HG03135 (cell line): ENCODE measurements at regions not wholly inside any gene's neighbourhood (a gene's known extent, or its start where the extent isn't known, plus 50 kb on each side); places are given as distances from the start of the nearest gene placed in this dataset.

Experiments used
- ATAC-seq: cut with Tn5 transposase; IDR thresholded peaks from one replicate; pipeline ENCODE4 v1.9.1; 2021; ENCODE audit warnings: mild to moderate bottlenecking, moderate library complexity; ENCODE audit not compliant: unreplicated experiment

DNA sequence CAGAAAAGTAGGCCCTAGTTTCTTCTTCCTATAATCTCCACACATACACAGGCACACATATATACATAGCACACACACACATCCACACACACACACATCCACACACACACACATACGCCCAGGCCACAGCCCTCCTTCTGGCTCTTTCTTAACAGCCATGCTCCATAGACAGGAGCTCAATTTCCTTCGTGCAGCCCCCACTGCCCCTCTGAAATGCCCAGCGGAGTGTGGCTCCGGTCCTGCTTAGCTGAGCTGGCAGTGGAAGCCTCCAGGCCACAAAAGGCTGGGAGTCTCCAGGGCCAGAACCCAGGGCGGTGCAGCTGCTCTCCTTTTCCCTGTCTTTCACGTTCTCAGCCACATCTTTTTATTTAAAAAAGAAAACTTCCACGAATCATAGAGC lies 282.9 kb upstream of the IGFBP3 start:
- ATAC-seq = no peak

- no peak for ATAC-seq
Measured at GRCh38 chr7:46202379-46202778, 281.3 kb upstream of the IGFBP3 start.

DNA sequence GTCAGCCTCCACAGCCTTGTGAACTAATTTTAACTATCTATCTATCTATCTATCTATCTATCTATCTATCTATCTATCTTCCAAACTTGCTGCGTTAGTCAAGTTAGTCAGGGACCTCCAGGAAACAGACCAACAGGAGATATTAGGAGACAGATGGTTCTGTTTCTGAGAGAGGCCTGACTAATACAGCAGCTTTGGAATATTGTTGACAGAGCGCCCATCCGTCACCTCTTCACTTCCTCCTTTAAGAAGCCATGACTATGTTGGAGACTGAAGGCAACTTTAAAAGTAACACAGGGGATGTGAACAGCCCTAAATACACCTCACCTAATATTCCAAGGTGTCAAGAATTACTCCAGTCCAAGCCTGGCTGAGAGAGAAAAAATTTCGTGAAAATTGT lies 280.9 kb upstream of the IGFBP3 start:
- no peak for ATAC-seq

DNA sequence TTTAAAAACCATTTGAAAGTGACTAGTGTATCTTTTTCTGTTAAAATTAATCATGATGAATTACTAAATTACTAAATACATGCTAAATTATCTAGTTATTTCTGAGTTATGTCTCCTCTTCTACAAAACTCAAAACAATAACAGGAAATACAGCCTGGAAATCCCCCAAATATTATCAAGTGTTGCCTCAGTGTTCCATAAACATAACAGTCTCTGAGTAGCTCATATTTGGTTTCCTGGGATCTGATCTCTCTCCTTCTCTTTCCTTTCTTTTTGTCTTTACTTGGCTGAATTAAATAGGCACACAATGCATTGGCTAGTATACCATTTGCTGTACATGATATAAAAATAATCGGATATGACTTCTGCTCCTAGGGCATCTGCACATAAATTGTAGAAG lies 277.6 kb upstream of the IGFBP3 start:
- ATAC-seq = no peak

- no peak for ATAC-seq
Measured at GRCh38 chr7:46197785-46198540, 276.9 kb upstream of the IGFBP3 start.

DNA sequence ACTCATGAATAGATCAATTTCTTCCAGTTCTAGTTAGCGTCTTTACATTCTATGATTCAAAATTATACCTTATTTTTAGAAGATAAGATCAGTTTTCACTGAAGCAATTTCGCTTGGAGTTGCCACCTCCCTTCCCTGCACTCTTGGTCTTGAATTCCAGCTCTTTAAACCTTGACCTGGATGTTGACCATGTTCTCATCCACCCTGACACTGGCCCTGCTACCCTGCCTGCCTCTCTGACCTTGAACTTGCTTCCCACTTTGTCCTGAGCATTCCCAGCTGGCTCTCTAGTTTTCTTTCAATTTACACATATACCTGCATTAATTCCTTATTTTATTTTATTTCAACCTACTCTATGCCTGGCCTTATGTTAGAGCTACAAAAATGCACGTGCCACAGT lies 274.9 kb upstream of the IGFBP3 start:
- no peak for ATAC-seq

- ATAC-seq = no peak
Measured at GRCh38 chr7:46192271-46192670, 271.2 kb upstream of the IGFBP3 start.

- ATAC-seq = no peak
Measured at GRCh38 chr7:46191776-46192175, 270.7 kb upstream of the IGFBP3 start.

GRCh38 chr7:46191296-46191695 lies 270.2 kb upstream of the IGFBP3 start:
- ATAC-seq = no peak

GRCh38 chr7:46189255-46189790 lies 268.3 kb upstream of the IGFBP3 start:
- no peak for ATAC-seq

- ATAC-seq = no peak
Measured at GRCh38 chr7:46186131-46186530, 265.1 kb upstream of the IGFBP3 start.

DNA sequence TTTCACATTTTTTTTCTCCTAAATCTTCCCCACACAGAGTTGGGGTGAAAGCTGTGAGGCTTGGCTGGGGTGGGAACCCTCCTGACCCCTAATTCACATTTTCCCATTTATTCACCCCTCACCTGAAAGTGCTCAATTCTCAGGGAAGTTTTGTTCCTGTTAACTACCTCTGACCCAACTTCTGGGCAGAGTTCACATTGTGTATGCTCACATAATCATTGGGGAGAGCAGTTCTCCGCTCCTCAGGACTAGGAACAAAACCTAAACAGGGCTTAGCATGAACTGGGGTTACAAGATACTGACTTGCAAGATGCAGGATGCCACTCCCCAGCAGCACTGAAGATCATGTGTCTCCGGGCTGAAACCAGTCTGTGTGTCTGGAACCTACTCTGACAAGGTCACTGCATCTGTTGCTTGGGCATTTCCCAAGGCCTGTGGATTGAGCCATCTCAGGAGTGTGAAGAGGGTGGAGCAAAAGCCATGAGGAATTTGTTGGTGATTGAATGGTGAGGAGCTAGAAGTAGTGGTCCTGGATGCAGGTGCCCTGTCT lies 258.1 kb upstream of the IGFBP3 start:
- no peak for ATAC-seq

GRCh38 chr7:46178661-46179060 lies 257.6 kb upstream of the IGFBP3 start:
- ATAC-seq = no peak

- ATAC-seq = no peak
Measured at GRCh38 chr7:46177821-46178220, 256.7 kb upstream of the IGFBP3 start.

GRCh38 chr7:46175221-46175620 lies 254.1 kb upstream of the IGFBP3 start:
- ATAC-seq = no peak

- ATAC-seq = no peak
Measured at GRCh38 chr7:46174196-46174580, 253.1 kb upstream of the IGFBP3 start.

- ATAC-seq = no peak
Measured at GRCh38 chr7:46173476-46174195, 252.6 kb upstream of the IGFBP3 start.

DNA sequence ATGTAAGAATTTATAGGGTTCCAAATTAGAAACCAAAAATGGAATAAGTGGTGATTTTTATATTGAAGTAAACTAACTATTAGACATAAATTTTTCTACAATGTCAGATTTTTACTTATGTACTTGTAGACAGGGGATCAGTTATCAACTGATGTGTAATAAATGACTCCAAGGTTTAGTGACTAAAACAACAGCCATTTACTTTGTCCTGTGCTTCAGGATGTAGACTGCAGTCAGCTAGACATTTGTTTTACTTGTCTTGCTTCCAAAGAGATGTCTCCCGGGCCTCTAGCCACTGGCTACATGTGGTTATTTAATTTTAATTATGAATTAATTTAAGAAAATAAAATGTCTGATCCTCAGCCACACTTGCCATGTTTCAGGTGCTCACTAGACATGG lies 249.7 kb upstream of the IGFBP3 start:
- no peak for ATAC-seq

DNA sequence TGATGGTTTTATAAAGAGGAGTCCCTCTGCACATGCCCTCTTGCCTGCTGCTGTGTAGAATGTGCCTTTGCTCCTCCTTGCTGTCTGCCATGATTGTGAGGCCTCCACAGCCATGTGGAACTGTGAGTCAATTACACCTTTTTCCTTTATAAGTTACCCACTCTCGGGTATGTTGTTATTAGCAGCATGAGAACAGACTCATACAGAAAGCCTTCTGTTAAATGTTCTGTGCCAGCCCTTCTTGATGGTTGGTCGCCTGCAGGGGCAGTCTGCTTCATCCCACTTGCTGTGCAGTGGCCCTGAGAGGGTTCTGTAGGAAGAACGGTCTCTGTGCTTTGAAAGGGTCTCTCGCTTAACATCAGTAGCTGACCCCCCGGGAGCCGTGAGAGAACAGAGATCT lies 248.9 kb upstream of the IGFBP3 start:
- no peak for ATAC-seq

GRCh38 chr7:46169384-46169755 lies 248.3 kb upstream of the IGFBP3 start:
- no peak for ATAC-seq

- ATAC-seq = no peak
Measured at GRCh38 chr7:46168671-46169383, 247.8 kb upstream of the IGFBP3 start.
